ENCODE measurements at regions not wholly inside any gene's neighbourhood (a gene's known extent, or its start where the extent isn't known, plus 50 kb on each side); places are given as distances from the start of the nearest gene placed in this dataset.

- no peak for DNase-seq
- Mint-ChIP-seq H3K9me3 (no peaks in the 10 kb centered on the region), H3K36me3 (ENCODE audit: insufficient read depth) (no peaks in the 10 kb centered on the region), H3K27me3 (ENCODE audit: low read depth) (peaks cover 5% of the 10 kb centered on the region), H3K4me1 (ENCODE audit: low read depth) (peaks cover 3% of the 10 kb centered on the region), H3K4me3 (no peak overlapping the region)
- ATAC-seq = no peak
Observed at GRCh38 chr1:83762416-83762815, 236.5 kb downstream of the TTLL7 start.

- Mint-ChIP-seq H3K4me3 (no peak overlapping the region), H3K27me3 (ENCODE audit: low read depth) (peaks cover 5% of the 10 kb centered on the region), H3K4me1 (ENCODE audit: low read depth) (peaks cover 3% of the 10 kb centered on the region), H3K9me3 (no peaks in the 10 kb centered on the region), H3K36me3 (ENCODE audit: insufficient read depth) (no peaks in the 10 kb centered on the region)
- no peak for DNase-seq
- ATAC-seq = no peak
Observed at GRCh38 chr1:83762039-83762365, 236.9 kb downstream of the TTLL7 start.

GRCh38 chr1:83761167-83762038, 237.5 kb downstream of the TTLL7 start:
- H3K4me1 Mint-ChIP-seq (ENCODE audit: low read depth) = peaks cover 3% of the 10 kb centered on the region
- DNase-seq = no peak
- no peak overlapping the region for H3K4me3 Mint-ChIP-seq
- H3K27me3 Mint-ChIP-seq (ENCODE audit: low read depth) = peaks cover 5% of the 10 kb centered on the region
- H3K9me3 Mint-ChIP-seq = no peaks in the 10 kb centered on the region
- ATAC-seq = no peak
- H3K36me3 Mint-ChIP-seq (ENCODE audit: insufficient read depth) = no peaks in the 10 kb centered on the region

- DNase-seq (no peak), ATAC-seq (no peak)
- no peaks in the 10 kb centered on the region for H3K9me3 Mint-ChIP-seq
- H3K36me3 Mint-ChIP-seq (ENCODE audit: insufficient read depth) = no peaks in the 10 kb centered on the region
- peaks cover 3% of the 10 kb centered on the region for H3K4me1 Mint-ChIP-seq (ENCODE audit: low read depth)
- no peak overlapping the region for H3K4me3 Mint-ChIP-seq
- H3K27me3 Mint-ChIP-seq (ENCODE audit: low read depth) = peaks cover 5% of the 10 kb centered on the region
Observed at GRCh38 chr1:83760226-83761021, 238.5 kb downstream of the TTLL7 start.

- ATAC-seq = no peak
- H3K27me3 Mint-ChIP-seq (ENCODE audit: low read depth) = peaks cover 5% of the 10 kb centered on the region
- H3K4me1 Mint-ChIP-seq (ENCODE audit: low read depth) = peaks cover 3% of the 10 kb centered on the region
- H3K9me3 Mint-ChIP-seq = no peaks in the 10 kb centered on the region
- no peaks in the 10 kb centered on the region for H3K36me3 Mint-ChIP-seq (ENCODE audit: insufficient read depth)
- no peak overlapping the region for H3K4me3 Mint-ChIP-seq
- DNase-seq = no peak
Observed at GRCh38 chr1:83756984-83757717, 241.8 kb downstream of the TTLL7 start.

- no peak for DNase-seq
- ATAC-seq = no peak
- no peak overlapping the region for H3K4me3 Mint-ChIP-seq
Observed at GRCh38 chr1:83751602-83752001, 247.3 kb downstream of the TTLL7 start.

GRCh38 chr1:83750201-83750600, 248.7 kb downstream of the TTLL7 start:
- ATAC-seq (no peak), DNase-seq (no peak)
- H3K27me3 Mint-ChIP-seq (ENCODE audit: low read depth) = no peaks in the 10 kb centered on the region
- no peaks in the 10 kb centered on the region for H3K36me3 Mint-ChIP-seq (ENCODE audit: insufficient read depth)
- no peak overlapping the region for H3K4me3 Mint-ChIP-seq
- H3K4me1 Mint-ChIP-seq (ENCODE audit: low read depth) = no peaks in the 10 kb centered on the region
- H3K9me3 Mint-ChIP-seq = no peaks in the 10 kb centered on the region

More at GRCh38 chr1:83751602-83752001, 247.3 kb downstream of the TTLL7 start:
- no peaks in the 10 kb centered on the region for H3K36me3 Mint-ChIP-seq (ENCODE audit: insufficient read depth)
- H3K27me3 Mint-ChIP-seq (ENCODE audit: low read depth) = no peaks in the 10 kb centered on the region
- no peaks in the 10 kb centered on the region for H3K4me1 Mint-ChIP-seq (ENCODE audit: low read depth)
- no peaks in the 10 kb centered on the region for H3K9me3 Mint-ChIP-seq

- no peaks in the 10 kb centered on the region for H3K36me3 Mint-ChIP-seq (ENCODE audit: insufficient read depth)
Observed at GRCh38 chr1:83747853-83748482, 251.0 kb downstream of the TTLL7 start.

GRCh38 chr1:83746234-83746633, 252.7 kb downstream of the TTLL7 start:
- no peaks in the 10 kb centered on the region for H3K36me3 Mint-ChIP-seq (ENCODE audit: insufficient read depth)
- H3K9me3 Mint-ChIP-seq = no peaks in the 10 kb centered on the region
- ATAC-seq (no peak), DNase-seq (no peak)
- no peak overlapping the region for H3K4me3 Mint-ChIP-seq
- no peaks in the 10 kb centered on the region for H3K27me3 Mint-ChIP-seq (ENCODE audit: low read depth)
- H3K4me1 Mint-ChIP-seq (ENCODE audit: low read depth) = no peaks in the 10 kb centered on the region

More at GRCh38 chr1:83747853-83748482, 251.0 kb downstream of the TTLL7 start:
- Mint-ChIP-seq H3K27me3 (ENCODE audit: low read depth) (no peaks in the 10 kb centered on the region), H3K4me3 (no peak overlapping the region), H3K4me1 (ENCODE audit: low read depth) (no peaks in the 10 kb centered on the region), H3K9me3 (no peaks in the 10 kb centered on the region)
- ATAC-seq (no peak), DNase-seq (no peak)

GRCh38 chr1:83742446-83742845, 256.5 kb downstream of the TTLL7 start:
- Mint-ChIP-seq H3K4me3 (no peak overlapping the region), H3K36me3 (ENCODE audit: insufficient read depth) (no peaks in the 10 kb centered on the region), H3K4me1 (ENCODE audit: low read depth) (no peaks in the 10 kb centered on the region), H3K9me3 (no peaks in the 10 kb centered on the region), H3K27me3 (ENCODE audit: low read depth) (no peaks in the 10 kb centered on the region)
- DNase-seq (no peak), ATAC-seq (no peak)

- Mint-ChIP-seq H3K9me3 (no peaks in the 10 kb centered on the region), H3K36me3 (ENCODE audit: insufficient read depth) (no peaks in the 10 kb centered on the region), H3K27me3 (ENCODE audit: low read depth) (no peaks in the 10 kb centered on the region), H3K4me3 (no peak overlapping the region), H3K4me1 (ENCODE audit: low read depth) (no peaks in the 10 kb centered on the region)
- no peak for ATAC-seq
- no peak for DNase-seq
Observed at GRCh38 chr1:83741770-83742169, 257.2 kb downstream of the TTLL7 start.

GRCh38 chr1:83741348-83741747, 257.6 kb downstream of the TTLL7 start:
- H3K4me3 Mint-ChIP-seq = no peak overlapping the region

GRCh38 chr1:83735526-83735925, 263.4 kb downstream of the TTLL7 start:
- H3K27me3 Mint-ChIP-seq (ENCODE audit: low read depth) = no peaks in the 10 kb centered on the region
- no peaks in the 10 kb centered on the region for H3K4me1 Mint-ChIP-seq (ENCODE audit: low read depth)
- H3K4me3 Mint-ChIP-seq = no peak overlapping the region
- DNase-seq = no peak
- no peaks in the 10 kb centered on the region for H3K36me3 Mint-ChIP-seq (ENCODE audit: insufficient read depth)
- H3K9me3 Mint-ChIP-seq = no peaks in the 10 kb centered on the region
- no peak for ATAC-seq

More at GRCh38 chr1:83741348-83741747, 257.6 kb downstream of the TTLL7 start:
- H3K27me3 Mint-ChIP-seq (ENCODE audit: low read depth) = no peaks in the 10 kb centered on the region
- no peaks in the 10 kb centered on the region for H3K4me1 Mint-ChIP-seq (ENCODE audit: low read depth)
- no peaks in the 10 kb centered on the region for H3K36me3 Mint-ChIP-seq (ENCODE audit: insufficient read depth)
- no peak for ATAC-seq
- no peaks in the 10 kb centered on the region for H3K9me3 Mint-ChIP-seq
- DNase-seq = no peak

GRCh38 chr1:83734420-83734819, 264.5 kb downstream of the TTLL7 start:
- Mint-ChIP-seq H3K4me3 (no peak overlapping the region), H3K9me3 (no peaks in the 10 kb centered on the region), H3K27me3 (ENCODE audit: low read depth) (no peaks in the 10 kb centered on the region), H3K36me3 (ENCODE audit: insufficient read depth) (no peaks in the 10 kb centered on the region), H3K4me1 (ENCODE audit: low read depth) (no peaks in the 10 kb centered on the region)
- ATAC-seq (no peak), DNase-seq (no peak)
